Activated naive CD4-positive, alpha-beta T cell treated with anti-CD3 and anti-CD28 coated beads, Interleukin-2, amount 50 U/mL, for 72 hours (primary cell): ENCODE measurements at regions not wholly inside any gene's neighbourhood (a gene's known extent, or its start where the extent isn't known, plus 50 kb on each side); places are given as distances from the start of the nearest gene placed in this dataset.

Source experiments
- ATAC-seq, 2 donors: fragments of 150-1000 bp; cut with Tn5 transposase; 2 replicates each; pipeline ENCODE4 v1.10.0; 2021; ENCODE audit warnings: mild to moderate bottlenecking in 2 of 2, moderate library complexity in 2 of 2
- DNase-seq, 2 donors: peaks; one replicate each; pipeline ENCODE4 v3.0.0; 2021 to 2022; ENCODE audit warnings: low spot score in 2 of 2
- H3K27ac Mint-ChIP-seq, 2 donors: one replicate each; pipeline ENCODE4 v1.8.0; 2022; ENCODE audit warnings: mild to moderate bottlenecking in 2 of 2, mixed read lengths in 2 of 2
- H3K36me3 Mint-ChIP-seq, 2 donors: one replicate each; pipeline ENCODE4 v1.8.0; 2022; ENCODE audit warnings: mixed read lengths in 2 of 2
- H3K9me3 Mint-ChIP-seq, 2 donors: one replicate each; pipeline ENCODE4 v1.8.0; 2022; ENCODE audit warnings: mixed read lengths in 2 of 2

GRCh38 chr6:21955053-21955595 is 341.7 kb downstream of the PRL start:
- H3K9me3 Mint-ChIP-seq = no peaks in the 10 kb centered on the region
- DNase-seq (no peak), ATAC-seq (no peak)
- no peaks in the 10 kb centered on the region for H3K36me3 Mint-ChIP-seq
- no peak overlapping the region for H3K27ac Mint-ChIP-seq

DNA sequence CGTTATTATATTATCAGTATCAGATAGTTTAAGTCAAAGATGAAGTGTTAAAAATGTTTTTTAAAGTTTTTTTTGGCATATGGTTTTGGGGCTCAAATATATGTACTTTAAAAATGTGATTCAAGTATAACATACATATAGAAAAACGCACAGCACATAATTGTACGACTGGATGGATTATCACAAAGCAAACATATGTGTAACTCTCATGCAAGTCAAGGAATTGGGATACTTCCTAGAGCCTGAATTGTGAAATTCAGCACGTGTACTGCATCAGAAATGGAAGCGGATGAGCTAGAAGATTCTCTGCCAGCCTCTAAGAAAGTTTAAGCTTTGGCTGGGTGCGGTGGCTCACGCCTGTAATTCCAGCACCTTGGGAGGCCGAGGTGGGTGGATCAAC is 340.9 kb downstream of the PRL start:
- H3K27ac Mint-ChIP-seq = no peak overlapping the region
- H3K9me3 Mint-ChIP-seq = no peaks in the 10 kb centered on the region
- DNase-seq = no peak
- H3K36me3 Mint-ChIP-seq = no peaks in the 10 kb centered on the region
- ATAC-seq = no peak

DNA sequence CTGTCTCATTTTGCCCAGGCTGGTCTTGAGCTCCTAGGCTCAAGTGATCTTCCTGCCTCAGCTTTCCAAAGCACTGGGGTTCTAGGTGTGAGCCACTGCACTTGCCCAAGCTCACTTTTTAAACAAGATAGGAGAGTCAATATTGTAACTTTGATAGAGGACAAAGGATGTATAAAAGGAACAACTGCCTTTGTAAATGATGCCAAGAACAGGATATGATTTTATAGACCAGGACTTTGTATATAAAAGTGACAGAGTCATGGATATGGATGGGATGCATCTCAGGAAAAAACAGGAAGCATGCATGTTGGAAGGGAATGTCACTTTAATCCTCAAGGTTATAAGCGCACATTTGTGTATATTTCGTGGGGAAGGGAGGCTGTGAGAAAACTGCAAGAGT is 338.4 kb downstream of the PRL start:
- ATAC-seq = no peak
- no peaks in the 10 kb centered on the region for H3K36me3 Mint-ChIP-seq
- no peak for DNase-seq
- H3K9me3 Mint-ChIP-seq = no peaks in the 10 kb centered on the region
- no peak overlapping the region for H3K27ac Mint-ChIP-seq

DNA sequence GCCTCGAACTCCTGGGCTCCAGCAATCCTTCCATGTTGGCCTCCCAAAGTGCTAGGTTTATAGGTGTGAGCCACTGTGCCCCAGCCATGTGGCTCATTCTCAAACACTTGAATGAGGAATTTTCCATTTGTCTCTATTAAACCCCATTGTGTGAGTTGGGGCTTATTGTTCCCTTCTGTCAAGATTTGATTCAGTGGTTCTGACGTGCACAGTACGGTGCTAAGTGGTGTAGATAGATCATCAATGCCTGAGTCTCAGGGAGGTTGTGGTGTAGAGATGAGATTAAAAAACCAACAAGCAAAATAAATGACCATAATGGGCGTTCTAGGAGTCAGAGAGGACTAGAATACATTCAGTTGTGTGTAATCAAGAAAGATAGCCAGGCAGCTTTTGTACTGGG is 335.6 kb downstream of the PRL start:
- no peak overlapping the region for H3K27ac Mint-ChIP-seq
- ATAC-seq (no peak), DNase-seq (no peak)
- H3K36me3 Mint-ChIP-seq = no peaks in the 10 kb centered on the region
- no peaks in the 10 kb centered on the region for H3K9me3 Mint-ChIP-seq

GRCh38 chr6:21965016-21965415 is 331.8 kb downstream of the PRL start:
- ATAC-seq = no peak
- no peaks in the 10 kb centered on the region for H3K9me3 Mint-ChIP-seq

GRCh38 chr6:21965953-21966539 is 330.8 kb downstream of the PRL start:
- H3K36me3 Mint-ChIP-seq = no peaks in the 10 kb centered on the region
- H3K27ac Mint-ChIP-seq = no peak overlapping the region
- DNase-seq (no peak), ATAC-seq (no peak)
- H3K9me3 Mint-ChIP-seq = no peaks in the 10 kb centered on the region

More at GRCh38 chr6:21965016-21965415, 331.8 kb downstream of the PRL start:
- H3K36me3 Mint-ChIP-seq = no peaks in the 10 kb centered on the region
- H3K27ac Mint-ChIP-seq = peak overlapping the region in 1 of 2 donors; percentile 15
- DNase-seq = no peak

DNA sequence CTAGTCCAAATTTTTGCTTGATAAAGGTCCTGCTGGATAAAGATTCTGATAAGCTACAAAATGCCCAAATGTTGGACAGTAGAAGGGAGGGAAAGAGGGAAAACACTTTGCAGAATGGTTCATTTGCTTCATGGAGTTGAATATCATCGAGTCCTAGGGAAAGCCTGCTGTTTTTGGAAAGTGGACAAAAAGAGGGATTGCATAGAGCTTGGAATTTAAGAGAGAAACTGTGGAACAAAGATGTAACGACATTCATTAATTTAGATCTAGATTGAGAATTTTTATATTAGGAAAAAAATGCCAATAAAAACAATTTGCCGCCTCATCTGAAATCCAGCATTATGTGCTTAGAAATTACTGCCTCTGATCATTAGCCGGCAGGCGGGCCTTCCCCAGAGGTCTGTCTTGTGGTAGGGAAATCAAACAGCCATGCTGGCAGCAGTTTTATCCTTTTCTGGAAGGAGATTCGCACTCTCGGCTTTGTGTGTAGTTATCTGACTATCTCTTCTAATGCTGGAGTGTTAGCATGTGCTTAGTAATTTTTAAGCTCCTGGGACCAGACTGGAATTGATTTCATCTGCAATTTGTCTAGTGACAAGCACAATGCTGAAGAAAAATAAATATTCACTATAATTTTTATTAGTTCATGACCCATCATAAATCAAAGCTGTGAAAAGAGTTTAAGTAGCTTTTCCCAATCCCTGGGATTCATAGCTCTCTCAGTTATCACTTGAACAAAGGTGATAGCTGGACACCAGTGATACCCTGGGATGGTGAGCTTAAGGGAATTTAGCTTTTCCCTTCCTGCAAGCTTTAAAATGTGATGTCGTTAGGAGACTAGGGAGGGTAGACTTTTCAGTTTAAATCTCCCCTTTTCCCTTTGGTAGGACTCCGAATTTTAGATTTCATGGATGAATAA is 329.5 kb downstream of the PRL start:
- ATAC-seq = no peak
- Mint-ChIP-seq H3K9me3 (no peaks in the 10 kb centered on the region), H3K36me3 (no peaks in the 10 kb centered on the region)

GRCh38 chr6:21968411-21968810 is 328.4 kb downstream of the PRL start:
- Mint-ChIP-seq H3K9me3 (no peaks in the 10 kb centered on the region), H3K36me3 (no peaks in the 10 kb centered on the region), H3K27ac (no peak overlapping the region)
- ATAC-seq (no peak), DNase-seq (no peak)

More for the DNA sequence above, 329.5 kb downstream of the PRL start:
- H3K27ac Mint-ChIP-seq = no peak overlapping the region
- no peak for DNase-seq

DNA sequence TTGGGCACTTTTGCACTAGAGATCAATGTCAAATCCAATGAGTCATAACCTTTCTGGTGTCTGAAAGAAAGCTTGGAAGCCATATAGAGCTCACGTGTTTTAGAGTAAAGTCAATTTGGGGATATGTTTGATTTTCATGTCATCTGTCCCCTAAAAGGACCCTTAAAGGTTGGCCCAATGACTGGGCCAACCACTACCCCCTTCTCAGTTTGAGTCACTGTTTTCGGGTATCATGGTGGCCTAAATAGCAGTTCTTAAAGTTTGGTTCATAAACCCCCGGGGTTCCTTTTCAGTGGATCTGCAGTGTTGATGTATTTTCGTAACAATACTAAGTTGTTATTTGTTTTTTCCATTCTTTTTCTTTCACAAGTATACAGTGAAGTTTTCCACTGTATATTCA is 327.6 kb downstream of the PRL start:
- ATAC-seq = no peak
- Mint-ChIP-seq H3K27ac (no peak overlapping the region), H3K9me3 (no peaks in the 10 kb centered on the region), H3K36me3 (no peaks in the 10 kb centered on the region)
- no peak for DNase-seq

DNA sequence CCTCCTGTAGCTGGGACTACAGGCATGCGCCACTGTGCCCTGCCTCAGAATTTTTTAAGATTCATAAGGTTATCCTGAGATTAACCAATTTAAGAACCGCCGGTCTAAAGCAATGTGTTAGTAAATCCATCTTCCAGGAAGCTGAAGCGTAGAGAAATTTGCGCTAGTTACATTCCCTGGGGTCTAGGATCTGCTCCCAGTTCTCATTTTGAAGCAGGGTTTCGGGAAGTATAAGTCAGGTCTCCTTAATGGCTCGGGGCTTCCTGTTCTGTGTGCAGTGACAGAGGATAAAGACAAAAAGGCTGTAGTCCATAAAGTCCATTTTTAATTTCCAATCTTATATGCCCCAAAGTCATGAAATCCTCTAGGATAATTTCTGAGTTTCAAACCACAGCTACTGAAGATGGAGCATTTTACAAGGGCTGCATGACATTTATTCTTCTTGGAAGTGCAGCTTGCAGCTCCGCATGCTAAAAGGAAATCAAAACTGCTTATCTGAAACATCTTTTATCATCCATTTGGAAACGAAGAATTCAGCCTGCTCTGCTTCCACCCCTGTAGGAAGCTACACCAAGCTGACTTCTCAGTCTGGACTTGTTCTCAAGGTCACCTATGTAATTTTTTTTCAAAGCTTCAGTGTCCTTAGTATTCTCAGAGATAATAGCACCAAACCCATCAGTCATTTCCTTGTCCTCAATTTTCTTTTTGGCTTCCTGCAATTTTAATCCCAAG is 326.1 kb downstream of the PRL start:
- Mint-ChIP-seq H3K9me3 (no peaks in the 10 kb centered on the region), H3K27ac (no peak overlapping the region), H3K36me3 (no peaks in the 10 kb centered on the region)
- DNase-seq (no peak), ATAC-seq (no peak)

DNA sequence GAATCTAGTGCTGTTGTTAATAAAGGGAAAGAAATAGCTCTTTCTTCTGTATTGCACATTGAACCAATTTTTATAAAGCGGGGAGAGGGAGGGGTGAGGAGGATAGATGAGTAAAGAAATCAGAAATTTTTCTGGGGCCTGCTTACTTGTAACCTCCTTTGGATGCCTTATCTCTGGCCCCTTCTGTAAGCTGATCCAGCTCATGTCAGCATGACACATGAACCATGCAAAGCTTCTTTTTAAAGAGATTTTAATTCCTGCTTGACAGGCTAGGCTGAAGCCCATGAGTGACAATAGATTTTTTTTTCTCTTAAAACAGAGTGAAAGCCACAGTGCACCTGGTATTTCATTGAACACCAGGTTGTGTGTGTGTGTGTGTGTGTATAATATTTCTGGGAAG is 325.3 kb downstream of the PRL start:
- H3K36me3 Mint-ChIP-seq = no peaks in the 10 kb centered on the region
- no peak for ATAC-seq
- no peak overlapping the region for H3K27ac Mint-ChIP-seq
- H3K9me3 Mint-ChIP-seq = no peaks in the 10 kb centered on the region
- no peak for DNase-seq

GRCh38 chr6:21972516-21972915 is 324.3 kb downstream of the PRL start:
- DNase-seq = no peak
- no peaks in the 10 kb centered on the region for H3K36me3 Mint-ChIP-seq
- no peak overlapping the region for H3K27ac Mint-ChIP-seq
- no peak for ATAC-seq
- no peaks in the 10 kb centered on the region for H3K9me3 Mint-ChIP-seq

GRCh38 chr6:21977346-21977745 is 319.5 kb downstream of the PRL start:
- DNase-seq = no peak
- no peak overlapping the region for H3K27ac Mint-ChIP-seq

GRCh38 chr6:21981235-21981833 is 315.5 kb downstream of the PRL start:
- DNase-seq (no peak), ATAC-seq (no peak)
- Mint-ChIP-seq H3K27ac (no peak overlapping the region), H3K9me3 (peaks cover 17% of the 10 kb centered on the region in 2 donors), H3K36me3 (no peaks in the 10 kb centered on the region)

More at GRCh38 chr6:21977346-21977745, 319.5 kb downstream of the PRL start:
- ATAC-seq = no peak
- H3K36me3 Mint-ChIP-seq = no peaks in the 10 kb centered on the region
- peaks cover 17% of the 10 kb centered on the region in 2 donors for H3K9me3 Mint-ChIP-seq

DNA sequence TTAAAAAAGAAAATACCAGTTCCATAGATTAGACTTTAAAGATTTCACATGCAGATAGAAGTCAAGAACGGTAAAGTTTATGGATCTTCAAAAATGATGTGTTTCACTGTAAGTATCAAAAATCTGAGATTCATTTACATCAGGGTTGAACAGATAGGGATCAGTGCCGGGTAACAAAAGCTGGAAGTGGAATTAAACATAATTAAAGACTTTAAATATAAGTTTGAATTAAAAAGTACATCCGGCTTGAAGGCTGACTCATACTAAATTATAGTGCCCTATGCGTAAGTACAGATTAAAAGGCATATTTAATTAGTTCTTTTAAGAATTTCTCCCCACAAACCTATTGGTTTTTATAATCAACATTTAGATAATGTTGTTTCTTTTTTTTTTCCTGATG is 312.7 kb downstream of the PRL start:
- ATAC-seq (no peak), DNase-seq (no peak)
- Mint-ChIP-seq H3K27ac (no peak overlapping the region), H3K36me3 (no peaks in the 10 kb centered on the region), H3K9me3 (peaks cover 17% of the 10 kb centered on the region in 2 donors)

- Mint-ChIP-seq H3K27ac (no peak overlapping the region), H3K36me3 (no peaks in the 10 kb centered on the region), H3K9me3 (peaks cover 17% of the 10 kb centered on the region in 2 donors)
- ATAC-seq (no peak), DNase-seq (no peak)
Measured at GRCh38 chr6:21984561-21984960, 312.3 kb downstream of the PRL start.

DNA sequence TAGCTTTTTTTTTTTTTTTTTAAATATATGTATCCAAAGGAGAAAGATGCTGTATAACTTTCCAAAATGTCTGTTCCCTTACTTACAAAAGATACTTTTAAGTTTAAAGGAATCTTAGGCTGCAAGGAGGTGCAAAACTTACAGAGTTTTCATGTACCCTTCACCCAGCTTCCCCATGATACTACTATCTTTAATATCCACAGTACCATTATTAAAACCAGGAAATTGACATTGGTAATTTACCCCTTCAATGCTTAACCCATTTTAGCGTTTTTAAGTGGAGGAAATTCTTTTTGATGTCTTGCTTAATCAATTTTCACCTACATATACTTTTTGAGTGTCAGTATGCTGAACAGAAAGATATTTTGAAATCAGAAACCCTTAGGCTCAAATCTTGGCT is 310.9 kb downstream of the PRL start:
- Mint-ChIP-seq H3K27ac (no peak overlapping the region), H3K9me3 (peaks cover 9 to 11% of the 10 kb centered on the region in 2 donors), H3K36me3 (no peaks in the 10 kb centered on the region)
- ATAC-seq (no peak), DNase-seq (no peak)
